ENCODE measurements at regions not wholly inside any gene's neighbourhood (a gene's known extent, or its start where the extent isn't known, plus 50 kb on each side); places are given as distances from the start of the nearest gene placed in this dataset.

DNA sequence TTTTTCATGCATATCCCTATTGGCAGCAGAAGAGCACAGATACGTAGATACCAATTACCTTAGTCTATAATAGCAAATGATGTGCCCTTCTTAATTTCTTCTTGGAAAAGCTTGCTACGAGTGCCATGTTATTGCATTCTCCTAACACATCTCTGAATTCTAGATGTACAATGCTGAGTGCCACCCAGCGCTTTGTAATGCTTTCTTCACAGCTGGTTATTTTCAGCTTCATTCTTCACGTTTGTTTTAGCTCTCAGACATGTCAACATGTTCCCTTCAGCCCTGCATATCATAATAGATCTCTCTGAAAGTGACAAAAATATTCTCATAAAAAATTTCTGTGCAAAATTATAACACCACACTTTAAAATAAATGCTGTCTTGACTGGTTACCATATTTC is 981.2 kb downstream of the TTLL7 start:
- TF ChIP-seq, protein P1, sequence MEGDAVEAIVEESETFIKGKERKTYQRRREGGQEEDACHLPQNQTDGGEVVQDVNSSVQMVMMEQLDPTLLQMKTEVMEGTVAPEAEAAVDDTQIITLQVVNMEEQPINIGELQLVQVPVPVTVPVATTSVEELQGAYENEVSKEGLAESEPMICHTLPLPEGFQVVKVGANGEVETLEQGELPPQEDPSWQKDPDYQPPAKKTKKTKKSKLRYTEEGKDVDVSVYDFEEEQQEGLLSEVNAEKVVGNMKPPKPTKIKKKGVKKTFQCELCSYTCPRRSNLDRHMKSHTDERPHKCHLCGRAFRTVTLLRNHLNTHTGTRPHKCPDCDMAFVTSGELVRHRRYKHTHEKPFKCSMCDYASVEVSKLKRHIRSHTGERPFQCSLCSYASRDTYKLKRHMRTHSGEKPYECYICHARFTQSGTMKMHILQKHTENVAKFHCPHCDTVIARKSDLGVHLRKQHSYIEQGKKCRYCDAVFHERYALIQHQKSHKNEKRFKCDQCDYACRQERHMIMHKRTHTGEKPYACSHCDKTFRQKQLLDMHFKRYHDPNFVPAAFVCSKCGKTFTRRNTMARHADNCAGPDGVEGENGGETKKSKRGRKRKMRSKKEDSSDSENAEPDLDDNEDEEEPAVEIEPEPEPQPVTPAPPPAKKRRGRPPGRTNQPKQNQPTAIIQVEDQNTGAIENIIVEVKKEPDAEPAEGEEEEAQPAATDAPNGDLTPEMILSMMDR (IDR thresholded peaks at IDR 0.05; ENCODE audit: low read depth, low read length) = no peak
- Histone ChIP-seq H3K36me3 (no peaks in the 10 kb centered on the region), H3K27me3 (no peaks in the 10 kb centered on the region), H3K9me3 (ENCODE audit: low read depth) (no peaks in the 10 kb centered on the region), H3K4me3 (no peak overlapping the region), H3K27ac (peak overlapping the region; percentile 41), H3K4me1 (ENCODE audit: low read depth) (peaks cover 11% of the 10 kb centered on the region)
- DNase-seq (ENCODE audit: low read depth in 1 of 2, low spot score in 1 of 2) = peak in 1 of 2 donors; percentile 67

DNA sequence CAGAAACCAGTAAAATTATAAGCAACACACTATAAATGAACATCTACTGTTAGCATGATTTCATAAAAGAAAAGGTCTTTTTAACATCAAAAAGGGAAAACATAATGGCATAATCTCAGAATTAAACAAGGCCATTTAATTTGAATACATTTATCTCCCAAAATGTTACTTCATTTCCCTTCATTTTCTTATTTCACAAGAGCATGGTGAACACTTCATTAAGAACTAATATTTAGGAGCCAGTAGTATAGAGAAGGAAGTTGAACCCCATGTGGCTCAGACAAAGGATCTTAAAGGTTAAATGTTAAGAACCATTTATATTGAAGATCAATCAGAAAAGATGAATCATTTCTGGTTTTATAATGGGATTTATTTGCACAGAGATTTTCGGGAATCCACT is 981.7 kb downstream of the TTLL7 start:
- H3K4me3 ChIP-seq = no peak overlapping the region
- TF ChIP-seq, protein P1 (IDR thresholded peaks at IDR 0.05; ENCODE audit: low read depth, low read length) = no peak
- peaks cover 11% of the 10 kb centered on the region for H3K4me1 ChIP-seq (ENCODE audit: low read depth)
- H3K9me3 ChIP-seq (ENCODE audit: low read depth) = no peaks in the 10 kb centered on the region
- H3K27me3 ChIP-seq = no peaks in the 10 kb centered on the region
- H3K36me3 ChIP-seq = no peaks in the 10 kb centered on the region
- no peak for DNase-seq (ENCODE audit: low read depth in 1 of 2, low spot score in 1 of 2)
- H3K27ac ChIP-seq = no peak overlapping the region

DNA sequence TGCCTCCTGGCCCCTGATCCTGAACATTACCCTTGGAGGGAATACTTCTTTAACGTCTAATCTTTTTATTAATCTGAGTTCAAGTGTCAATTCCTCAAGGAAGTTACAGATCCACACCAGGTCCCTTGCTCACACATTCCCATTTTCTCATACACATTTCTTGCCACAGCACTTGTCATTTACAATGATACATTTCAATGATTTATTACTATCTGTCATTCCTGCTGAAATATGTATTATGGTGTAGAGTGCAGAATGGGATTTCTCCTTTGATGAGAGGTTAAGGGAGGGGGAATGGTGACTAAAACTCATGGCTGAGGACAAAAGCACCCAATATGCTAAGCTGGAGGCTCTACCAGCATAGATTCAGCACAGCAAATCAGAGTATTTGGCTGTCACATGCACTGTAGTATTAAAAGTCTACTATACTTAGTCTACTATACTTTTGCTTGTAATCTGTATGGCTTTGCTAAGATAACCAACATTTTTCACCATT is 982.5 kb downstream of the TTLL7 start:
- TF ChIP-seq, protein P1 (IDR thresholded peaks at IDR 0.05; ENCODE audit: low read depth, low read length) = no peak
- no peak overlapping the region for H3K27ac ChIP-seq
- no peak overlapping the region for H3K4me3 ChIP-seq
- no peaks in the 10 kb centered on the region for H3K9me3 ChIP-seq (ENCODE audit: low read depth)
- H3K27me3 ChIP-seq = no peaks in the 10 kb centered on the region
- DNase-seq (ENCODE audit: low read depth in 1 of 2, low spot score in 1 of 2) = no peak
- no peaks in the 10 kb centered on the region for H3K36me3 ChIP-seq
- H3K4me1 ChIP-seq (ENCODE audit: low read depth) = peaks cover 11% of the 10 kb centered on the region

DNA sequence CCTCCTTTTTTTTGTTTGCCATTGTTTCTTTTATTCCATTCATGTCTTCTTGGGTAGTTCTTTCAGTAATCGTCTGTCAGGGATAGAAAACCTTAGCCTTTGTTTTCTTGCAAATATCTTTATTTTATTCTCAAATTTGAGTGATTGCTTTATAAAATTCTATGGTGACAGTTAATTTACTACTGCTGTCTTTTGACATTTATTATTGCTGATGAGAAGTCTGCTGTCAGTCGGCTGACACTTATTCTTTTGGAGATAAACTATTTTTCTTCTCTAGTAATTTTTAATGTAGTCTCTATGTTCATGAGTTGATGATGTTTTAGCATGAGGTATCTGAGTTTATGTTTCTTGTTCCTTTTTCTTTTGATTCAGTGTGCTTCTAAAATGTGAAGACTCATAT is 983.8 kb downstream of the TTLL7 start:
- TF ChIP-seq, protein P1 (IDR thresholded peaks at IDR 0.05; ENCODE audit: low read depth, low read length) = no peak
- no peak overlapping the region for H3K27ac ChIP-seq
- H3K27me3 ChIP-seq = no peaks in the 10 kb centered on the region
- DNase-seq (ENCODE audit: low read depth in 1 of 2, low spot score in 1 of 2) = no peak
- peaks cover 11% of the 10 kb centered on the region for H3K4me1 ChIP-seq (ENCODE audit: low read depth)
- H3K36me3 ChIP-seq = no peaks in the 10 kb centered on the region
- H3K4me3 ChIP-seq = no peak overlapping the region
- no peaks in the 10 kb centered on the region for H3K9me3 ChIP-seq (ENCODE audit: low read depth)

DNA sequence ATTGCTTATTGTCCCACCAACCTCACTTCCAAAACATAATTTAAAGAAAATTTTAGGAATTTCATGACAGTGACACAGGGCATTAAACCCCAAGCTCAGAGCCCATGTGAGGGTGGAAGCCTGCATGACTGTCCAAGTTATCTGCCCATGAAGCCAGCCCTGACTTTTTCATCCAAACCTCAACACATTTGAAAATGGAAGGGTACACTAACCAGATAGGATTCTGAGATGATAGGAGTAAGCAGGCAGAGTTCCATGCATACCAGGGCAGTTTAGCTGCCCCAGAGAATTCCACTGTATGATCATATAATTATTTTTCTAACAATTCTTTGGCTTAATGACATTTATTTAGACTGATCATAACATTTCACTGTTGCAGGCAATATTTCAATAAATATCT is 986.0 kb downstream of the TTLL7 start:
- Histone ChIP-seq H3K36me3 (no peaks in the 10 kb centered on the region), H3K27me3 (no peaks in the 10 kb centered on the region), H3K27ac (no peak overlapping the region), H3K9me3 (ENCODE audit: low read depth) (no peaks in the 10 kb centered on the region), H3K4me3 (no peak overlapping the region), H3K4me1 (ENCODE audit: low read depth) (peaks cover 6% of the 10 kb centered on the region)
- TF ChIP-seq, protein P1 (IDR thresholded peaks at IDR 0.05; ENCODE audit: low read depth, low read length) = no peak
- no peak for DNase-seq (ENCODE audit: low read depth in 1 of 2, low spot score in 1 of 2)

DNA sequence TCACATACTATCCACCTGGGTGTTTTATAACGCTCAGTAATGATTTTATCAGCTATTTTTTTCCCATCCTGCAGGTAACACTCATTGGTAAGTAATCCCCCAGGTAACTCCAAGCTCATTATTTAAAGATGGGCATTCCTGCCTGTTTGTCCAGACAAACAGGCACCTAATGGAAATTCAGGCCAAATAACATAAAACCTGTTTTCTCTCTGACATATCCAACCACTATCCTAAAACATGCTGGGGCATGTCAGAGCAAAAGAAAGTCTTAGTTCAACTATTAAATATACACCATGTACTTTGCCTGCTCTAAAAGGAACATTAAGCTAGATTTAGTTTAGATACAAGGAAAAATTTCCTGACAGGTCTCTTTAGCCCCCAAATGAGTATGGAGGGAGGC is 987.7 kb downstream of the TTLL7 start:
- Histone ChIP-seq H3K9me3 (ENCODE audit: low read depth) (no peaks in the 10 kb centered on the region), H3K36me3 (no peaks in the 10 kb centered on the region), H3K27ac (no peak overlapping the region), H3K4me3 (no peak overlapping the region), H3K4me1 (ENCODE audit: low read depth) (no peaks in the 10 kb centered on the region), H3K27me3 (no peaks in the 10 kb centered on the region)
- no peak for DNase-seq (ENCODE audit: low read depth in 1 of 2, low spot score in 1 of 2)
- TF ChIP-seq, protein P1 (IDR thresholded peaks at IDR 0.05; ENCODE audit: low read depth, low read length) = no peak
